ENCODE measurements at regions not wholly inside any gene's neighbourhood (a gene's known extent, or its start where the extent isn't known, plus 50 kb on each side); places are given as distances from the start of the nearest gene placed in this dataset.

GRCh38 chr2:19600506-19600905, 242.1 kb upstream of the OSR1 start:
- intact Hi-C loops (cut with micrococcal nuclease; ENCODE audit: unreplicated experiment) (no loop called here), in situ Hi-C loops (cut with HindIII; ENCODE audit: low pct_unique_long_range_greater_than_20kb, low sequenced_read_pairs) (no loop called here)
- ChIA-PET POLR2A (no interaction called here), CTCF (no interaction called here)
- Histone ChIP-seq H3K4me3 (ENCODE audit: low read depth in 2 of 2, low read length in 2 of 2) (no peak overlapping the region), H3K27me3 (ENCODE audit: control insufficient read depth, insufficient read depth, low read length) (no peaks in the 10 kb centered on the region), H3K4me1 (ENCODE audit: control insufficient read depth, insufficient read depth, low read length) (no peaks in the 10 kb centered on the region), H3K27ac (ENCODE audit: low read length) (no peak overlapping the region), H3K9me3 (ENCODE audit: control insufficient read depth, insufficient read depth, low read depth, low read length) (no peaks in the 10 kb centered on the region), H3K36me3 (ENCODE audit: control insufficient read depth, insufficient read depth, low read length) (no peaks in the 10 kb centered on the region)
- no peak for TF ChIP-seq CTCF (IDR thresholded peaks at IDR 0.05)
- no peak for TF ChIP-seq TCF7L2 (IDR thresholded peaks at IDR 0.05; ENCODE audit: low read depth, low read length)
- TF ChIP-seq, protein P1, sequence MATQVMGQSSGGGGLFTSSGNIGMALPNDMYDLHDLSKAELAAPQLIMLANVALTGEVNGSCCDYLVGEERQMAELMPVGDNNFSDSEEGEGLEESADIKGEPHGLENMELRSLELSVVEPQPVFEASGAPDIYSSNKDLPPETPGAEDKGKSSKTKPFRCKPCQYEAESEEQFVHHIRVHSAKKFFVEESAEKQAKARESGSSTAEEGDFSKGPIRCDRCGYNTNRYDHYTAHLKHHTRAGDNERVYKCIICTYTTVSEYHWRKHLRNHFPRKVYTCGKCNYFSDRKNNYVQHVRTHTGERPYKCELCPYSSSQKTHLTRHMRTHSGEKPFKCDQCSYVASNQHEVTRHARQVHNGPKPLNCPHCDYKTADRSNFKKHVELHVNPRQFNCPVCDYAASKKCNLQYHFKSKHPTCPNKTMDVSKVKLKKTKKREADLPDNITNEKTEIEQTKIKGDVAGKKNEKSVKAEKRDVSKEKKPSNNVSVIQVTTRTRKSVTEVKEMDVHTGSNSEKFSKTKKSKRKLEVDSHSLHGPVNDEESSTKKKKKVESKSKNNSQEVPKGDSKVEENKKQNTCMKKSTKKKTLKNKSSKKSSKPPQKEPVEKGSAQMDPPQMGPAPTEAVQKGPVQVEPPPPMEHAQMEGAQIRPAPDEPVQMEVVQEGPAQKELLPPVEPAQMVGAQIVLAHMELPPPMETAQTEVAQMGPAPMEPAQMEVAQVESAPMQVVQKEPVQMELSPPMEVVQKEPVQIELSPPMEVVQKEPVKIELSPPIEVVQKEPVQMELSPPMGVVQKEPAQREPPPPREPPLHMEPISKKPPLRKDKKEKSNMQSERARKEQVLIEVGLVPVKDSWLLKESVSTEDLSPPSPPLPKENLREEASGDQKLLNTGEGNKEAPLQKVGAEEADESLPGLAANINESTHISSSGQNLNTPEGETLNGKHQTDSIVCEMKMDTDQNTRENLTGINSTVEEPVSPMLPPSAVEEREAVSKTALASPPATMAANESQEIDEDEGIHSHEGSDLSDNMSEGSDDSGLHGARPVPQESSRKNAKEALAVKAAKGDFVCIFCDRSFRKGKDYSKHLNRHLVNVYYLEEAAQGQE (IDR thresholded peaks at IDR 0.05; ENCODE audit: insufficient read depth in 1 of 2, low read depth in 2 of 2, low read length in 1 of 2) = no peak
- no peak for TF ChIP-seq SIN3A (IDR thresholded peaks at IDR 0.05; ENCODE audit: borderline replicate concordance, insufficient read depth, low read depth, low read length)
- no peak for TF ChIP-seq POLR2AphosphoS5 (IDR thresholded peaks at IDR 0.05; ENCODE audit: low read depth, low read length)
- no TSS peak for BruUV-seq (replicated peaks)
- ATAC-seq = no peak
- no peak for DNase-seq (ENCODE audit: low read depth, low spot score)

DNA sequence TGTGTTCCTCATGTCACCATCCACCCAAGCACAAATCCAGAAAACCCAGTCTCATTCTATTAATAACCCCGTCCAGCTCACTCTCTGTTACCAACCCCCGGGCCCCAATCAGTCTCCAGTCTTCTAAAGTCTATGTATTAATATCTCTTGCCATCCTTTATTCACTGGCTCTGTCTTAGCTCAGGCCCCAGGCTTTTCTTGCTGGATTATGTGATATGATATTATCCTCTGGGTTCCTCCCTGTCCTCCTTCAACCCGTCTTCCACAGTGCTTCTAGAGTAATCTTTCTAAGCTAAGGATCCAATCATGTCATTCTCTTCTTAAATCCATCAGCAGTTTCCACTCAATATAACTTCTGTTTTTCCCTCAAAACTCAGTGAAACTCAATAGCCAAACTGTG, 240.5 kb upstream of the OSR1 start:
- Histone ChIP-seq H3K9me3 (ENCODE audit: control insufficient read depth, insufficient read depth, low read depth, low read length) (no peaks in the 10 kb centered on the region), H3K4me1 (ENCODE audit: control insufficient read depth, insufficient read depth, low read length) (no peaks in the 10 kb centered on the region), H3K27me3 (ENCODE audit: control insufficient read depth, insufficient read depth, low read length) (no peaks in the 10 kb centered on the region), H3K27ac (ENCODE audit: low read length) (no peak overlapping the region), H3K4me3 (ENCODE audit: low read depth in 2 of 2, low read length in 2 of 2) (no peak overlapping the region), H3K36me3 (ENCODE audit: control insufficient read depth, insufficient read depth, low read length) (no peaks in the 10 kb centered on the region; the same call in 1 of the 2 replicates)
- BruUV-seq (replicated peaks) = no TSS peak
- intact Hi-C loops (cut with micrococcal nuclease; ENCODE audit: unreplicated experiment) (no loop called here), in situ Hi-C loops (cut with HindIII; ENCODE audit: low pct_unique_long_range_greater_than_20kb, low sequenced_read_pairs) (no loop called here)
- ChIA-PET POLR2A (no interaction called here), CTCF (no interaction called here)
- ATAC-seq = no peak
- no peak for TF ChIP-seq TCF7L2 (IDR thresholded peaks at IDR 0.05; ENCODE audit: low read depth, low read length)
- no peak for TF ChIP-seq POLR2AphosphoS5 (IDR thresholded peaks at IDR 0.05; ENCODE audit: low read depth, low read length)
- TF ChIP-seq, protein P1 (IDR thresholded peaks at IDR 0.05; ENCODE audit: insufficient read depth in 1 of 2, low read depth in 2 of 2, low read length in 1 of 2) = no peak
- TF ChIP-seq SIN3A (IDR thresholded peaks at IDR 0.05; ENCODE audit: borderline replicate concordance, insufficient read depth, low read depth, low read length) = no peak
- no peak for TF ChIP-seq CTCF (IDR thresholded peaks at IDR 0.05)
- DNase-seq (ENCODE audit: low read depth, low spot score) = no peak
